Uterus (tissue), 2 donors: ENCODE measurements at regions not wholly inside any gene's neighbourhood (a gene's known extent, or its start where the extent isn't known, plus 50 kb on each side); places are given as distances from the start of the nearest gene placed in this dataset.

ENCODE experiments used
- POLR2A ChIP-seq, 2 donors: fragments of 450-650 bp; IDR thresholded peaks; one replicate each; pipeline ENCODE4 v1.6.1; 2016; ENCODE audit warnings: antibody characterized with exemption in 2 of 2, mild to moderate bottlenecking in 1 of 2, moderate library complexity in 1 of 2
- TF ChIP-seq, protein P1 (sequence below), 4 experiments: fragments of 200-600 bp in 2 of 4; fragments of 450-650 bp in 2 of 4; sonication (generic) in 2 of 4; IDR thresholded peaks; one replicate each; pipeline ENCODE4 v1.5.1; 2016 to 2019; ENCODE audit warnings: antibody characterized with exemption in 4 of 4, mild to moderate bottlenecking in 2 of 4, moderate library complexity in 1 of 4

GRCh38 chr1:36728051-36728450, 245.3 kb upstream of the CSF3R start:
- TF ChIP-seq, protein P1, sequence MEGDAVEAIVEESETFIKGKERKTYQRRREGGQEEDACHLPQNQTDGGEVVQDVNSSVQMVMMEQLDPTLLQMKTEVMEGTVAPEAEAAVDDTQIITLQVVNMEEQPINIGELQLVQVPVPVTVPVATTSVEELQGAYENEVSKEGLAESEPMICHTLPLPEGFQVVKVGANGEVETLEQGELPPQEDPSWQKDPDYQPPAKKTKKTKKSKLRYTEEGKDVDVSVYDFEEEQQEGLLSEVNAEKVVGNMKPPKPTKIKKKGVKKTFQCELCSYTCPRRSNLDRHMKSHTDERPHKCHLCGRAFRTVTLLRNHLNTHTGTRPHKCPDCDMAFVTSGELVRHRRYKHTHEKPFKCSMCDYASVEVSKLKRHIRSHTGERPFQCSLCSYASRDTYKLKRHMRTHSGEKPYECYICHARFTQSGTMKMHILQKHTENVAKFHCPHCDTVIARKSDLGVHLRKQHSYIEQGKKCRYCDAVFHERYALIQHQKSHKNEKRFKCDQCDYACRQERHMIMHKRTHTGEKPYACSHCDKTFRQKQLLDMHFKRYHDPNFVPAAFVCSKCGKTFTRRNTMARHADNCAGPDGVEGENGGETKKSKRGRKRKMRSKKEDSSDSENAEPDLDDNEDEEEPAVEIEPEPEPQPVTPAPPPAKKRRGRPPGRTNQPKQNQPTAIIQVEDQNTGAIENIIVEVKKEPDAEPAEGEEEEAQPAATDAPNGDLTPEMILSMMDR (IDR thresholded peaks at IDR 0.05) = no peak
- TF ChIP-seq POLR2A (IDR thresholded peaks at IDR 0.05) = no peak
